Loucy (cell line): ENCODE measurements at regions not wholly inside any gene's neighbourhood (a gene's known extent, or its start where the extent isn't known, plus 50 kb on each side); places are given as distances from the start of the nearest gene placed in this dataset.

Experiments
- H2AFZ ChIP-seq: fragments of 200-600 bp; sonication (generic); 2 replicates; pipeline ENCODE4 v1.6.0; 2016; ENCODE audit warnings: antibody characterized with exemption, mild to moderate bottlenecking, low read length, moderate library complexity
- H3F3A ChIP-seq: fragments of 200-600 bp; 2 replicates; pipeline ENCODE4 v1.6.0; 2016; ENCODE audit warnings: antibody characterized with exemption, low read depth, mild to moderate bottlenecking
- H3K27me3 ChIP-seq: fragments of 200-600 bp; sonication (generic); 2 replicates; pipeline ENCODE4 v1.6.1; 2014; ENCODE audit warnings: low read length, mild to moderate bottlenecking; ENCODE audit not compliant: insufficient read depth, poor library complexity, severe bottlenecking
- H3K36me3 ChIP-seq: fragments of 200-600 bp; sonication (generic); 2 replicates; pipeline ENCODE4 v1.6.1; 2016; ENCODE audit warnings: low read length; ENCODE audit not compliant: insufficient read depth
- H3K4me1 ChIP-seq: fragments of 200-600 bp; sonication (generic); 2 replicates; pipeline ENCODE4 v1.5.1; 2014; ENCODE audit warnings: low read length, mild to moderate bottlenecking; ENCODE audit not compliant: insufficient read depth, poor library complexity, severe bottlenecking
- H3K4me2 ChIP-seq: fragments of 200-600 bp; sonication (generic); 2 replicates; pipeline ENCODE4 v1.6.0; 2014; ENCODE audit warnings: antibody characterized with exemption, low read length, low read depth, mild to moderate bottlenecking; ENCODE audit not compliant: poor library complexity, severe bottlenecking
- H3K4me3 ChIP-seq: fragments of 200-600 bp; sonication (generic); 2 replicates; pipeline ENCODE4 v1.5.1; 2014; ENCODE audit warnings: low read length, mild to moderate bottlenecking, mixed read lengths; ENCODE audit not compliant: poor library complexity, severe bottlenecking
- H3K79me2 ChIP-seq: fragments of 200-600 bp; sonication (generic); 2 replicates; pipeline ENCODE4 v1.6.1; 2014; ENCODE audit warnings: low read length; ENCODE audit not compliant: insufficient read depth
- H3K9ac ChIP-seq: fragments of 200-600 bp; sonication (generic); 2 replicates; pipeline ENCODE4 v1.6.0; 2014; ENCODE audit warnings: mild to moderate bottlenecking, low read depth, low read length, moderate library complexity; ENCODE audit not compliant: poor library complexity, severe bottlenecking
- H3K9me2 ChIP-seq: fragments of 200-600 bp; sonication (generic); replicated peaks from 2 replicates; pipeline ENCODE4 v1.6.1; 2016; ENCODE audit warnings: low read depth, low read length, mixed read lengths
- H3K9me3 ChIP-seq: fragments of 200-600 bp; sonication (generic); 2 replicates; pipeline ENCODE4 v1.6.1; 2014; ENCODE audit warnings: mild to moderate bottlenecking, antibody characterized with exemption, low read length, low read depth; ENCODE audit not compliant: insufficient read depth
- H4K20me1 ChIP-seq: fragments of 200-600 bp; sonication (generic); 2 replicates; pipeline ENCODE4 v1.6.0; 2014; ENCODE audit warnings: antibody characterized with exemption, low read length, mild to moderate bottlenecking; ENCODE audit not compliant: insufficient read depth, poor library complexity, severe bottlenecking
- EZH2phosphoT487 ChIP-seq: fragments of 200-600 bp; IDR thresholded peaks from 2 replicates; pipeline ENCODE4 v1.6.1; 2018; ENCODE audit warnings: antibody characterized with exemption, mild to moderate bottlenecking, moderate library complexity, borderline replicate concordance
- TF ChIP-seq, protein P1 (sequence below): fragments of 200-600 bp; sonication (generic); conservative IDR thresholded peaks from 2 replicates; pipeline ENCODE4 v1.5.1; 2014; ENCODE audit warnings: mild to moderate bottlenecking, antibody characterized with exemption, low read length

DNA sequence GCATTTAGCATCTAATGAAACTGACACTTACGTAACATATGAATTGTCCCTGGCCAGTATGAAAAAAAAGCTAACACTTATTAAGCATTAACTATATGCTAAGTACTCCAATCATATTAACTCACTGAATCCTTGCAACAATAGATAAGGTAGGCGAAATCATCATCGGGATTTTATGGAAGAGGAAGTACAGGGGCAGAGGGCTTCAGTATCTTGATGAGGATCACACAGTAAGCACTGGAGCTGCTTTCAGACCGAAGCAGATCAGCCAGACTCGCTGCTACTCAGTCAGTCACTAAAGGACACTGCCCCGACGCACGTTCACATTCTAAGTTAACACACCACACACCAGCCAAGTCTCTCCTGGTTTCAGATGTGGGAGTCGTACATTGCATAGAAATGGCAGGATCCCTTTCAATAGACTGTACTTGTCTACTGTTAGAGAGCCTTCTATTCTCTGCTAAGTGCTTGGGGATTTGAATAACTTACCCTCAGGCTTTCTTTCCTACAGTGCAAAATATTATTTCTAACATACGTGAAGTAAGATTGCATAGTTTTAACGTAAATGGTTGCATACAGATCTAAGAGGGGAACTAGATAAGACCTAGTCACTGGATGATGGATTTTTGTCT lies 540.2 kb upstream of the TENM3 start:
- Histone ChIP-seq H2AFZ (no peak overlapping the region), H3K4me2 (no peak overlapping the region), H3K9me3 (0 out of 2 replicates have a peak, but pooled peaks cover 3% of the 10 kb centered on the region), H3K4me3 (no peak overlapping the region), H3K79me2 (no peaks in the 10 kb centered on the region), H3F3A (no peaks in the 10 kb centered on the region), H3K9me2 (no peaks in the 10 kb centered on the region), H3K4me1 (no peaks in the 10 kb centered on the region), H3K9ac (no peak overlapping the region), H4K20me1 (no peaks in the 10 kb centered on the region), H3K27me3 (no peaks in the 10 kb centered on the region), H3K36me3 (no peaks in the 10 kb centered on the region)
- TF ChIP-seq, protein P1, sequence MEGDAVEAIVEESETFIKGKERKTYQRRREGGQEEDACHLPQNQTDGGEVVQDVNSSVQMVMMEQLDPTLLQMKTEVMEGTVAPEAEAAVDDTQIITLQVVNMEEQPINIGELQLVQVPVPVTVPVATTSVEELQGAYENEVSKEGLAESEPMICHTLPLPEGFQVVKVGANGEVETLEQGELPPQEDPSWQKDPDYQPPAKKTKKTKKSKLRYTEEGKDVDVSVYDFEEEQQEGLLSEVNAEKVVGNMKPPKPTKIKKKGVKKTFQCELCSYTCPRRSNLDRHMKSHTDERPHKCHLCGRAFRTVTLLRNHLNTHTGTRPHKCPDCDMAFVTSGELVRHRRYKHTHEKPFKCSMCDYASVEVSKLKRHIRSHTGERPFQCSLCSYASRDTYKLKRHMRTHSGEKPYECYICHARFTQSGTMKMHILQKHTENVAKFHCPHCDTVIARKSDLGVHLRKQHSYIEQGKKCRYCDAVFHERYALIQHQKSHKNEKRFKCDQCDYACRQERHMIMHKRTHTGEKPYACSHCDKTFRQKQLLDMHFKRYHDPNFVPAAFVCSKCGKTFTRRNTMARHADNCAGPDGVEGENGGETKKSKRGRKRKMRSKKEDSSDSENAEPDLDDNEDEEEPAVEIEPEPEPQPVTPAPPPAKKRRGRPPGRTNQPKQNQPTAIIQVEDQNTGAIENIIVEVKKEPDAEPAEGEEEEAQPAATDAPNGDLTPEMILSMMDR = no peak
- TF ChIP-seq EZH2phosphoT487 = no peak

DNA sequence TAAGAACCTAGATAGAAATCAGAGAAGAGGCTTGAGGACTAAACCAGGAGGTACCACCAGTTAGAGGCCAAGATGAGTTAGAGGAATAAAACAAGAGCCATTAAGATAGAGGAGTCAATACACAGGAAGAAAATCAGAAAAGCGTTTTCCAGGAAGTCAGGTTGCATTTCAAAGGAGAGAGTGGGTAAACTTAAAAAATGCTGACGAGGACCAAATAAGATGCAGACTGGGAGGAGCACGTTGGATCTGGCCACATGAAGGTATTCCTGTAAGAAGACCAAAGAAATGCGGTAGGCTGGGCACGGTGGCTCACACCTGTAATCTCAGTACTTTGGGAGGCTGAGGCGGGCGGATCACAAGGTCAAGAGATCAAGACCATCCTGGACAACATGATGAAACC lies 533.1 kb upstream of the TENM3 start:
- H3K9me2 ChIP-seq = no peaks in the 10 kb centered on the region
- H3K4me1 ChIP-seq = no peaks in the 10 kb centered on the region
- H3K9me3 ChIP-seq = no peaks in the 10 kb centered on the region
- no peak for TF ChIP-seq EZH2phosphoT487
- no peaks in the 10 kb centered on the region for H3F3A ChIP-seq
- no peak overlapping the region for H3K4me2 ChIP-seq
- H3K27me3 ChIP-seq = no peaks in the 10 kb centered on the region
- no peak overlapping the region for H2AFZ ChIP-seq
- no peaks in the 10 kb centered on the region for H3K79me2 ChIP-seq
- no peak overlapping the region for H3K9ac ChIP-seq
- H3K4me3 ChIP-seq = no peak overlapping the region
- no peaks in the 10 kb centered on the region for H4K20me1 ChIP-seq
- H3K36me3 ChIP-seq = no peaks in the 10 kb centered on the region

DNA sequence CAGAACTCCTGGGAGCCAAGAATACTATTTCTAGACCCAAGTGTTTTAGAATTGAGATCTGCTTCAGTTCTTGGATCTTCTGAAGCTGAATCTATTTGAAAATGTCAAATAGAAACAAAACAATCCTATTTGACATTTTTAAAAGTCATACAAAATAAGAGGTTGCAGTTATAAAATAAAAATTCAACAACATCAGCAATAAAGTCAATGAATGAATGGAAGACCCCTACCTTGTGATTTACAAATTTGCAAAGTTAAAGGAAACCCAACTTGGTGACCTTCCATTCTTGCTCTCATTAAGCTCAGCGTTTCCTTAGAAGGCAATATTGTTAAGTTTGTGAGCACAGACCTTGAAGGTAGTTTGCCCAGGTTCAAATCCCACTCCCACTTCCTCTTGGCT lies 531.8 kb upstream of the TENM3 start:
- Histone ChIP-seq H3K9ac (no peak overlapping the region), H3K9me2 (no peaks in the 10 kb centered on the region), H3K9me3 (no peaks in the 10 kb centered on the region), H3K79me2 (no peaks in the 10 kb centered on the region), H3F3A (no peaks in the 10 kb centered on the region), H3K4me2 (no peak overlapping the region), H3K36me3 (no peaks in the 10 kb centered on the region), H3K27me3 (no peaks in the 10 kb centered on the region), H2AFZ (no peak overlapping the region), H4K20me1 (no peaks in the 10 kb centered on the region), H3K4me3 (no peak overlapping the region), H3K4me1 (no peaks in the 10 kb centered on the region)
- TF ChIP-seq, protein P1 = no peak
- TF ChIP-seq EZH2phosphoT487 = no peak
